Coronary artery (tissue), 2 donors: ENCODE measurements at regions not wholly inside any gene's neighbourhood (a gene's known extent, or its start where the extent isn't known, plus 50 kb on each side); places are given as distances from the start of the nearest gene placed in this dataset.

Source experiments
- DNase-seq: peaks from one replicate; pipeline ENCODE4 v3.0.0-alpha.2; 2017; ENCODE audit warnings: low spot score
- H3K27ac ChIP-seq, 2 donors: fragments of 200-600 bp; sonication (generic); one replicate each; pipeline ENCODE4 v1.5.1; 2016 to 2019
- H3K4me3 ChIP-seq: fragments of 200-600 bp; sonication (generic); 2 replicates; pipeline ENCODE4 v1.5.1; 2016; ENCODE audit warnings: mild to moderate bottlenecking, moderate library complexity
- TF ChIP-seq, protein P1 (sequence below): fragments of 200-600 bp; sonication (generic); IDR thresholded peaks from one replicate; pipeline ENCODE4 v1.5.1; 2019; ENCODE audit warnings: antibody characterized with exemption

DNA sequence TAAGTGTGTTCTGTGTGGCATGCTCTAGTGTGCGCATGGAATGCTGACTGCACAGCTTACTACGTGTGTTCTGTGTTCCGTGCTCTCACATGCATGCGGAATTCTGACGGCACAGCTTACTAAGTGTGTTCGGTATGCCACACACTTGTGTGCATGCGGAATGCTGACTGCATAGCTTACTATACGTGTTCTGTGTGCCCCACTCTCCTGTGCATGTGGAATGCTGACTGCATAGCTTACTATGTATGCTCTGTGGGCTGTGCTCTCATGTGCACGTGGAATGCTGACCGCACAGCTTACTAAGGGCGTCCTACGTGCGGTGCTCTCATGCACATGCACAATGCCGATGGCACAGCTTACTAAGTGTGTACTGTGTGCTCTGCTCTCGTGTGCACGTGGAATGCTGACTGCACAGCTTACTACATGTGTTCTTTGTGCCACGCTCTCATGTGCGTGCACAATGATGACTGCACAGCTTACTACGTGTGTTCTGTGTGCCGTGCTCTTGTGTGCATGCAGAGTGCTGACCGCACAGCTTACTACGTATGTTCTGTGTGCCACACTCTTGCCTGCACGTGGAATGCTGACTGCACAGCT lies 548.9 kb downstream of the IRX1 start:
- TF ChIP-seq, protein P1, sequence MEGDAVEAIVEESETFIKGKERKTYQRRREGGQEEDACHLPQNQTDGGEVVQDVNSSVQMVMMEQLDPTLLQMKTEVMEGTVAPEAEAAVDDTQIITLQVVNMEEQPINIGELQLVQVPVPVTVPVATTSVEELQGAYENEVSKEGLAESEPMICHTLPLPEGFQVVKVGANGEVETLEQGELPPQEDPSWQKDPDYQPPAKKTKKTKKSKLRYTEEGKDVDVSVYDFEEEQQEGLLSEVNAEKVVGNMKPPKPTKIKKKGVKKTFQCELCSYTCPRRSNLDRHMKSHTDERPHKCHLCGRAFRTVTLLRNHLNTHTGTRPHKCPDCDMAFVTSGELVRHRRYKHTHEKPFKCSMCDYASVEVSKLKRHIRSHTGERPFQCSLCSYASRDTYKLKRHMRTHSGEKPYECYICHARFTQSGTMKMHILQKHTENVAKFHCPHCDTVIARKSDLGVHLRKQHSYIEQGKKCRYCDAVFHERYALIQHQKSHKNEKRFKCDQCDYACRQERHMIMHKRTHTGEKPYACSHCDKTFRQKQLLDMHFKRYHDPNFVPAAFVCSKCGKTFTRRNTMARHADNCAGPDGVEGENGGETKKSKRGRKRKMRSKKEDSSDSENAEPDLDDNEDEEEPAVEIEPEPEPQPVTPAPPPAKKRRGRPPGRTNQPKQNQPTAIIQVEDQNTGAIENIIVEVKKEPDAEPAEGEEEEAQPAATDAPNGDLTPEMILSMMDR, result no peak
- no peak for DNase-seq
- H3K27ac ChIP-seq, result no peak overlapping the region
- H3K4me3 ChIP-seq, result no peak overlapping the region

GRCh38 chr5:4145511-4145910 lies 549.9 kb downstream of the IRX1 start:
- H3K4me3 ChIP-seq, result no peak overlapping the region
- TF ChIP-seq, protein P1, result no peak
- no peak overlapping the region for H3K27ac ChIP-seq
- no peak for DNase-seq

DNA sequence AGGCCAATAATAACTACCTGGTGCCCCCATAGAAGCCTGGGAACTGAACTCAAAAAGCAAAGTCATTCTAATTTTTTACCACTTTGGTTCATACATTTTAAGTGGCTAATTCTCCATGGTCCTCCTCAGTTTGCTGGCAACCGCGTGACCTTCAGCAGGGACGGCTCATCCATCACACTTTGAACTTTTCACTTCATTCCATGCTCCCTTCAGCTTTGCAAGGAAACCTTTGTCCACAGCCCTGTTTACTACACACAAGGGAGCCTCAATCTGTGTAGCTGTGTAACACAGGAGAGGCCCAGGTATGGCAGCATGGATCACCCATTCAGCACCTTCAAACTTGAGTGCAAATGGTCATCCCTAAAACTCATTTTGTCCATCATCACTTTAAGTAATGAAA lies 552.4 kb downstream of the IRX1 start:
- DNase-seq, result no peak
- no peak overlapping the region for H3K27ac ChIP-seq
- H3K4me3 ChIP-seq, result no peak overlapping the region
- TF ChIP-seq, protein P1, result no peak

- H3K27ac ChIP-seq, result no peak overlapping the region
- H3K4me3 ChIP-seq, result no peak overlapping the region
- no peak for DNase-seq
- TF ChIP-seq, protein P1, result no peak
Measured at GRCh38 chr5:4150067-4150466, 554.4 kb downstream of the IRX1 start.

DNA sequence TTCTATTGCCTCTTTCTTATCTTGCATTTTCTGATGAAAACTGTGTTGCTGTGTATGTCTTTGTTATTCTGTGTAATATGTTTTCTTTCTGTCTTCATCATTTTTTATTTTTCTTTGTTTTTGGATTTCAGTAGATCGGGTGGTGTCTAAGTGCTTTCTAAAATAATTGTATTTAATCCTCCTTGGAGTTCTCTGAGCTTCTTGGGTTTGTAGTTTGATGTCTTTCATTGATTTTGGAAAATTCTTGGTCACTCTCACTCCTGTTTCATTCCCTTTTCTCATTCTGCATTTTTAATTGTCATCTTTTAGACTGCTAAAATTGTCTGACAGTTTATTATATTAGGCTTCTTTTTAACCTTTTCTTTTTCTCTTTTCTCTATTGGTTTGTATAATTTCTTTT lies 560.5 kb downstream of the IRX1 start:
- DNase-seq, result no peak
- TF ChIP-seq, protein P1, result no peak
- no peak overlapping the region for H3K27ac ChIP-seq
- no peak overlapping the region for H3K4me3 ChIP-seq

DNA sequence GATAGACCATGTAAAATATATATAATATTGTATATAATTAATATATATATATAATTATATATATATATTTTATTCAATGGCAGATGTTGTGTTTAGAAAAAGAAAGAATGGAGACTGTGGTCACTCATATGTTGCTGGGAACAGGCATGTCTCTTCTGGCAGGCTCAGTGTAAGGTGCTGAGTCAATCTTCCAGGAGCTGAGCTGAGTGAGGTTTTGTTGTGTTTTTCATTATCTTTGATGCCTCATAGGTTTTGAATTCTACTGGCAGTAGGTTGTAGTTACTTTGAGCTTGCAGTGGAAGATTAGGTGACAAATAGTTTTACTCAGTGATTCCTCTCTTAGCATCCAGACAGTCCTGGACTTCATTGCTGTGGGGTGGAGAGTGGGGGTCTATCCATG lies 561.3 kb downstream of the IRX1 start:
- DNase-seq, result no peak
- H3K4me3 ChIP-seq, result no peak overlapping the region
- no peak overlapping the region for H3K27ac ChIP-seq
- TF ChIP-seq, protein P1, result no peak

DNA sequence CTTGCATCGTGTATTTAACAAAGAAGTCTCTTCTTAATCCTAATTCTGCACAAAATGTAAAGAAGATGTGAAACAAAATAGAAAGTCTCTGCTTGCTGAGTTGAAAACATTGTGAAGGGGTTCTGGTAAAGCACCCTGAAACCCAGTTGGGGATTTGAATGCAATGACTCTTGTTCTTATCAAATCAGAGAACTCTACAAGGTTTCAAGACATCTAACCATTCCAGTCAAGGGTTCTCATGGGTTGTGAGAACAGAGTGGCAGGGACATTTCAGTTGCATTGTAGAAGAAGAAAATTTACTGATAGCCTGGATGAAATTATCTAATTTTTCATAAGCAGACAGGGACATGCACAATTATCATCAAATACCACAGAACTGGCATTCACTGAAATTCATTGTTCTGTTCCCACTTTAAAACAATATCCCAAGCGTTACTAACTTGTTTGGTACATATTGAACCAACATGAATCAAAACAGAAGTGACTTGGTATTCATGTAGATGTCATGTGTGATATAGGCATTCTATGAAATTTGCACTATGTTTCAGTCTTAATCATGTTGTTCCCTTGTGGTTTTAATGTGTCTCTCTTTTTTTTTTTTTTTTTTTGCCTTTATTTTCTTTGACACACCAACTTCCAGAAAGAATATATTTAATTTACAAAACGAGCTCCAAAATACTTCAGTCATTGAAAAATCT lies 563.3 kb downstream of the IRX1 start:
- Histone ChIP-seq H3K27ac (no peak overlapping the region), H3K4me3 (no peak overlapping the region)
- no peak for DNase-seq
- TF ChIP-seq, protein P1, result no peak
